GM18502 (cell line): ENCODE measurements at regions not wholly inside any gene's neighbourhood (a gene's known extent, or its start where the extent isn't known, plus 50 kb on each side); places are given as distances from the start of the nearest gene placed in this dataset.
A peak's percentile ranks its signal among the peaks of the same experiment; 100 is the strongest.
"Not testable (repeated sequence)": the region's sequence is repeated elsewhere in the genome, so short reads cannot be mapped to it uniquely, and the experiment has no call there.

ENCODE experiments used
- ATAC-seq: cut with Tn5 transposase; IDR thresholded peaks from one replicate; pipeline ENCODE4 v1.9.1; 2021; ENCODE audit warnings: mild to moderate bottlenecking; ENCODE audit not compliant: unreplicated experiment, poor library complexity

- ATAC-seq: not testable (repeated sequence)
These were observed 288.1 kb upstream of the PLGLB1 start for GRCh38 chr2:87309785-87310184.

- ATAC-seq: not testable (repeated sequence)
These were observed 290.3 kb upstream of the PLGLB1 start for GRCh38 chr2:87311896-87312441.

DNA sequence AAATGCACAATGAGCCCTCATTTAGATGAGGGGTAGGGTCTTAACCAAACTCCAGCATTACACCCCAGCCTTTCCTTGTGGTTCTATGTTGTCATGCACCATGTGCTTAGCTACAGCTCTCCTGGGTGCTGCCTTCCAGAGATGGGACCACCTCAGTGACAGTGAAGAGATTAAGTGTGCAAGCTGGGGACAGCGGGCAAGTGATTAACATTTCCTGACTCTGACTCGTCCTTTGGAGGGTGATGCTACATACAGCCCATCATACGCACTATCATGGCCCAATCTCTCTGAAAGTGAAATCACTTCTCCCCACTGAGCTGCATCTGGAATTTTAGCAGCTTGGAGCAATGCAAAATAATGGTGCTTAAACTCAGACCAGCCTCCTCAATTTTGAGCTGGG is 293.0 kb upstream of the PLGLB1 start:
- not testable (repeated sequence) for ATAC-seq

DNA sequence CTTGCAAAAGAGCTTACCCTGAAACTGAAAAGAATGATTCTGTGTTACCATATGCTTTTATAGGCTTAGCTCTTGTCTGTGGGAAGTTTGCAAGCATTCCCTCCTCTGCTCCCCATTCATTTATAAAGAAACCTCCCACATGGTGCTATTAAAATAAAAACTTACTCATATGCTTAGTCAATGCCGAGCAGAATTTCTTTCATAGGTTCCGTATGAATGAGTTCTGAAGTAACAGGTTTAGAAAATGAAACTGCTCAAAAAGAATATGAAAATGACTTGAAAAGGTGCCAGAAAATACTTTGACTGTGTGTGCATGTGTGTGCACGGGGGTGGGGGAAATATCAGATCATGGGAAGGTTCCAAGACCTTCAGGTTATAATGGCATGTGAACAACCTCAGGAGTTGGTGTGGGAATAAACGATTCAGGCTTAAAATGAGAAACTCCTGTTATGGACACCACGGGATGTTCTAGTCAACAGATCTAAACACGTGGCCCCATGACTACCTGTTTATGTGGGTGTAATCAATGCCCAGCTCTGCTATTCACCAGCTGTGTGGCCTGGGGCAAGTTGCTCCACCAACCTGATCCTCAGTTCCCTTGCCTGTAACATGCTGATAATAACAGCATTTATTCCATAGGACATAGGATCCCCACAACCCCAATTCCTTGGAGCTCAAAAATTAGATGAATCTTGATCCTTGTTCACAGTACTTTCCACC is 293.7 kb upstream of the PLGLB1 start:
- peak; percentile 61 for ATAC-seq

- ATAC-seq: not testable (repeated sequence)
These were observed 295.5 kb upstream of the PLGLB1 start for GRCh38 chr2:87317193-87317592.

DNA sequence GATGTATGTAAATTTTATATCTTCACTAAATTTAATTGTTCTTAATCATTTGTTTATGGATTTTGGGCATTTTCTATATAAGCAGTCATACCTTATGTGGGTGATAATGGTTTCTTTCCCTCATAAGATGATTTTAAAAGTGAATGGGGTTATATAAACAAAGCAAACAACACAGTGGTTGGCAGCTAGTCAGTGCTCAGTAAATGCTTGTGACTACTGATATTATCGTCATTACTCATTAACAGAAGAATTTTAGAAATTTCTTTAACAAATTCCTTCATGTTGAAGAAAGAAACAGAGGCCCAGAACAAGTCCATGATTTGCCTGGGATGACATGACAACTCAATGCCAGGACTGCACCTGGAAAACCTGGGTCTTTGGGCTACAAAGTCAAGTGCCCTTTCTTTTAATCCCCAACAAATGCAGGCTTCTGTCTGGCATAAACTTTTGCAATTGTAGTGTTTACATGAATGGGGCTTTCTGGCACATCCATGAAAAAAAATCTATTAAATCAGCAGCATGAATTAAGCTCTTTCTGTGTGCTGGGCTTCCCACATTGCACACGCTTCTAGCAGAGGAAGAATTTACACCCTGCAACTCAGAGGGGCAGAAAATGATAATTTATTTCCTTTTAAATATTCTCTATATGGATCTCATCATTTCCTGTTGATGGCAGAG is 297.3 kb upstream of the PLGLB1 start:
- not testable (repeated sequence) for ATAC-seq

GRCh38 chr2:87319705-87320104 is 298.1 kb upstream of the PLGLB1 start:
- ATAC-seq: not testable (repeated sequence)

- ATAC-seq: not testable (repeated sequence)
These were observed 299.6 kb upstream of the PLGLB1 start for GRCh38 chr2:87321201-87321600.

GRCh38 chr2:87324335-87325041 is 302.8 kb upstream of the PLGLB1 start:
- ATAC-seq: not testable (repeated sequence)

- not testable (repeated sequence) for ATAC-seq
These were observed 303.6 kb upstream of the PLGLB1 start for GRCh38 chr2:87325042-87325910.

DNA sequence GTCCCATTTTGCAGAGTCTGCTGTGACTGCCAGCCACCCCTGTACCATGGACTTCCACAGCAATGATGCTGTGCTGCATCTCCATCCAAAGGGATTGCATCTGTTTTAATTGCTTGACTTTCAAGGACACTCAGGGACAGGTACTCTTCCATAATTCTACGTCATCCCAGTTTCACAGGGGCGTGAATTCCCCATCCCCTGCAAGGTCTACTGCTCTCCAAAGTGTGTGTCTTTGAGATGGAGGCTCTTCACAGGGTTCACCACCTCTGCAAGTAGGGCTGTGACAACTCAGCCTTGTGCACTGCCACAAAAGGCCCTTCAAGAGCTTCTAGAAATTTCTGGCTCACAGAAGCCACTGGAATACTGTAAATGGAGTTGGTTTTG is 304.3 kb upstream of the PLGLB1 start:
- not testable (repeated sequence) for ATAC-seq

DNA sequence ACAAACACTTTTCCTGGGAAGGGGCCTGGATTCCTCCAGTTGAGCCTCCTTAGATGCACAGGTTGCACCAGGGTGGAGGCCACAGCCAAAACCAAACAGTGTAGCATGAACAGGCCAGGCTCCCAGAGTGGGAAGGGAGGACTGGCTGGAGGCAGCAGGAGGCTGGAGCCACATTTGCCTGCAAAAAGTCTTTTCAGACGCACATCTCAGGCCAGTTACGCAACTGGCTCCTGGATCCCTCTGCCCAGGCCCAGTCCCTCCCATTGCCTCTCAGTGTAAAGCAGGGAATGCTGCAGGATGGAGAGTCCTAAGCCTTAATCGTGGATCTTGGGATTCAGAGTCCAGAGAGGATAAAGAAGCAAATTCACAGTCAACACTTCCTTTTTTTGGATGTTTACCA is 305.1 kb upstream of the PLGLB1 start:
- ATAC-seq: not testable (repeated sequence)

DNA sequence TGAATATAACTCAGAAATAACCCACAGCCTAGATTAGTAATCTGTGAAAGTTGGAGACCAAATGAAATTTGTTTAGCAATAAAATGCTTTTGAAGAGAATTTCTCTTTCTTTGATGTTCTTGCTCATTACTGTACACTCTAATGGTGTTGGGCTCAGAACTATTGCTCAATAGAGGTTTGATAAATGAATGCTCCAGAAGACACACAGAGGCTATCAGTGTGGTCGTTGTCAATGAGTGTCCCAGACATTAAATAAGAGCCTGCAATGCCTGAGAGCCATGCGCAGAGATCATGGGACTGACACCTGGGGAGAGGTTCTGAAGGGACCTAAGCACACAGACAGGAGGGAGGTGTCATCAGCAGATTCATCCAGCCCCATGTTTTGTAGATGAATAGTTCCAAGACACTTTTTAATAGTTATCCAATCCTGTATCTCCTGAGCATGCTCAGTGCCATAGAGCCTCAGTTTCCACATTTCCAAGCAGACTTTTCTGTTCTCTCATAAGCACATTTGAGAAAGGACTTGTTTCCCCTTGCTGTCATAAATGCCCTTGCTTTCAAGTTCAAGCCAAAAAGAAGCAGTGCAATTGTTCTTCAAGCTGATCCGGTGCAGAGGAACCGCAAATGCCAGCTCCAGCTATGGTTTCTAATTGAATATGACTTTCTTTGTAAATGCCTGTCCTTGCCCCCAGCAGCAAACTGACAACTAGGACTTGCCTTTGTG is 306.2 kb upstream of the PLGLB1 start:
- ATAC-seq: not testable (repeated sequence)

- ATAC-seq: not testable (repeated sequence)
These were observed 307.9 kb upstream of the PLGLB1 start for GRCh38 chr2:87329529-87329928.

DNA sequence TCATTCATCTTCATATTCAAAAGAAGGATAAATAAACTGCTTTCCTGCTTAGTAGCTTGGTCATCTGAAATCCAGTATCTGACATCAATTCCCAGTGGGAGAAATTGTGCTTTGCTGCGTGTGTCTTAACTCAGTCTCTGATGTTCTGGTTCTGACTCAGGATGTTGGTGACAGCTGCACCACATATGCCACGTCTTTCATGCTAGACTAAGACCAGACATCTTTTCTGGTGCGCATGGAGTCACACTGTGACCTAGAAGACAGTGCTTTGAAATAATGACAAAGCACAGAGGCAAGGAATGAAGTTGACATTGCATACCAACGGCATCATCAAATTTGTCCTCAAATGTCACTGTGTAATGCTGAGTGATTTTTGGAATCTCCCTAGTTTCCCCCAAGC is 308.8 kb upstream of the PLGLB1 start:
- ATAC-seq: not testable (repeated sequence)

GRCh38 chr2:87331940-87332583 is 310.4 kb upstream of the PLGLB1 start:
- ATAC-seq: not testable (repeated sequence)

- ATAC-seq: not testable (repeated sequence)
These were observed 313.2 kb upstream of the PLGLB1 start for GRCh38 chr2:87334888-87335287.

GRCh38 chr2:87338998-87339397 is 317.4 kb upstream of the PLGLB1 start:
- not testable (repeated sequence) for ATAC-seq

DNA sequence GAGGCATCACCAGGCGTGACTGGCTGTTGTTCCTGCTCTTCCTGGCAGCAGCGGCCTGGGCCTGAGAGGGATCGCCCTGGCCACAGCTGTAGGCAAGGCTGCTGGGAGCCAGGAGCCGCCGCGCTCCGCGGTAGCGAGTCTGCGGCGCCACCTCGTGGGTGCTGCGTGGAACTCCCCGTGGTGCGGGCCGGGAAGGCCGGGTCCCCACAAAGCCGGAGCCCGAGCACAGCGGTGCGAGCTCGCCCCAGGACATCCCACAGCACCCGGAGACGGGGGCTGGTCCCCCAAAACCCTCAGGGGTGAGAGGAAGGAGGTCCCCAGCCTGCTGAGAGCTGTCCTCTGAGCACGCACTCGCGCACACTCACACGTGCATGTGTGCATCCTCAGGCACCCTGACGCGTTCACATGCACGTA is 320.0 kb upstream of the PLGLB1 start:
- not testable (repeated sequence) for ATAC-seq
